HG03025 (cell line): ENCODE measurements at regions not wholly inside any gene's neighbourhood (a gene's known extent, or its start where the extent isn't known, plus 50 kb on each side); places are given as distances from the start of the nearest gene placed in this dataset.
"Not testable (repeated sequence)": the region's sequence is repeated elsewhere in the genome, so short reads cannot be mapped to it uniquely, and the experiment has no call there.

Source experiments
- ATAC-seq: cut with Tn5 transposase; IDR thresholded peaks from one replicate; pipeline ENCODE4 v1.9.1; 2021; ENCODE audit warnings: mild to moderate bottlenecking, moderate library complexity; ENCODE audit not compliant: unreplicated experiment, low FRiP score

DNA sequence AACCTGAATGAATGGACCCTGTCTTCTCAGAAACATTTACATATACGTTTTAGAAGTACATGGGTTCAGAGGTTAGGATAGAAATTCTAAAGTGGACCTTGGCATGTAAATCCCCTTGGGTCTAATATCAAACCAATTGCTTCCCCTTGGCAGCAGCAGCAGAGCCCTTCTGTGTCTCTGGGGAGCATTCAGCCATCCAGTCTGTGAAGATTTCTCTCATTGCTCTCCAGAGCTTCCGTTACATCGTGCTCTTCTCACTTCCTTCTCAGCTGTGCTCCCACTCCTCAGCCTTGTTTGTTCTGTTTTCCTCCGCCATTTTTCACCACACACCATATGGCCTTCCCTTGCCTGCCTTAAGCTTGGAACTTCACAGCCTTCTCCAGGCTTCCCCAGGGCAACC lies 61.5 kb upstream of the ATP1B1 start:
- peak; percentile 36 for ATAC-seq

DNA sequence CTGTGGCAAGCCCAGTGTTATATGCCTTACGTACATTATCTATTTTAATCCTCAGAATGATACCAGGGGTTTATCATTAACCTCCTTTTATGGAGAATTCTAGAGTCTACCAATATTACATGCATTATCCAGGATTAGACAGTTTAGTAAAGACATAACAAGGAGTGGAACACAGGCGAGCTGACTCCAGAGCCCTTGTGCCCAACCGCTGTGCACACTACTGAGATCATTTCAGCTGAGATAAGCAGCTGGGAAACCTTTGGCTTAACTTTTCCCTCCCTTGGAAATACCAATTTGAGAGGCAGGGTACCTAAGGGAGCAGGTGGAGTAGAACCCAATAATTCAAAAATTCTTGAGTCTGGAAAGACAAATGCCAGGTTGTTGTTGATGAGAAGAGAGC lies 59.8 kb upstream of the ATP1B1 start:
- ATAC-seq = no peak

DNA sequence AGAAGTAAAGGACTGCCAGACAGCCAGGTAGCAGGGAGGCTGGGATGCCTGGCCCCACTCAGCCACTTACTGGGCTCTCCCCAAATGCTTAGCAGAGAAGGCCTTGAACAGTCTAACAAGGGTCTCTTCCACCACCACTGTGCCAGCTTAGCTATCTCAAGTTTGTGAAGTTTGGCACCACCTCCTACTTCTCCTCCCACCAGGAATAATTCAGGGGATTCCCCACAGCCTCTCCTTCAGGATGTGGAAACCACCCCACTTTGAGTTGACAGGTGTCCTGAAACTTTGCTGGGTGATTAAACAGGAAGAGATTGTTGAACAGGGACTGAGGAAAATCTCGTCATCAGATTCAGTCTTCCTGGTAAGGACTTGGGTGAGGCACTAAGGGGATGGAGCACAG lies 59.4 kb upstream of the ATP1B1 start:
- ATAC-seq = no peak

DNA sequence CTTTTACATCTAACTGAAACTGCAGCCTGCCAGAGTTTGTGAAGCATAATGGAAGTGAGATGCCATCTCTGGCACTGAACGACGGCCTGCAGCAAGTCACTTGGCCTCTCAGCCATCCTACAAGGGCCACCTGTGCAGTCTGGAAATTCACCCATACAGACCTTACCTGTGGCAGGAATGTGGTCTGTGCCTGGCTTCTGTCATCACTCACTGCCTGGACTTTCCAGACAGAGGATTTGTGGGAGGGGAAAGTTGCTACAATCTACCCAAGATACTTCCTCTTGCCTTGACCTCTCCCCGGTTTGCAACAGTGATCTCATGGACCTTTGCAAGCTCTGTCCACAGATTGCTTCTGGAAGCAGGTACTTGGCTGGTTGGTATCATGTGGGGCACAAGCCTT lies 58.4 kb upstream of the ATP1B1 start:
- ATAC-seq = no peak

DNA sequence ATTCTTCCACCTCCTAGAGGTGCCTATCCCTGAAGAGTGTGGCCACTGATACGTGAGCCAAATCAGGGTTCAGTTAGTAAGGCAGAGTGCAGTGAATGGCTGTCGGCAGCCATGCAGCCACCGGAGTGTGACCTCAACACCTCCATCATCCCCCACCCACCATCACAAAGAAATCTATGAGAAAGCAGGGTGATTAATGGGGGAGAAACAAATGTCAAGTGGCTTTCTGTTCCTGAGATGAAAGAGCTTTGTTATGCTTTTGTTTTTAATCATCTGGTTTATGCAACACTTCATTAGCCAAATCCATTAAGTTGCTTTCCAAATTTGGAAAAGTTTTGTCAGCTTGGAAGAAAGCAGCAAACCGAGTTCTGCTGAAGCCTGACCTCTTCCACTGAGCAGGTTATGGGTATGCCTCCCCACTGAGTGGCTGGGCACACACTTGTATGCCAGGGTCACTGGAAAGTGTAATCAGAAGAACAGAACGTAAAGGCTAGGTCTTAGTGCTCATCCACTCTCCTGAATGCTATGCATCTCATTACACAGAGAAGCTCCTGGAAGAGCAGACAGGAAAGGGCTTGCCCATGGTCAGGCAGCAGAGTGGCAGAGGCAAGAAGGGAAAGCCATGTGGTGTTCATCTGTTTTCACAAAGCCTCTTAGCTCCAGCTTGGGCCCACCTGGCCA lies 57.1 kb upstream of the ATP1B1 start:
- ATAC-seq = no peak

DNA sequence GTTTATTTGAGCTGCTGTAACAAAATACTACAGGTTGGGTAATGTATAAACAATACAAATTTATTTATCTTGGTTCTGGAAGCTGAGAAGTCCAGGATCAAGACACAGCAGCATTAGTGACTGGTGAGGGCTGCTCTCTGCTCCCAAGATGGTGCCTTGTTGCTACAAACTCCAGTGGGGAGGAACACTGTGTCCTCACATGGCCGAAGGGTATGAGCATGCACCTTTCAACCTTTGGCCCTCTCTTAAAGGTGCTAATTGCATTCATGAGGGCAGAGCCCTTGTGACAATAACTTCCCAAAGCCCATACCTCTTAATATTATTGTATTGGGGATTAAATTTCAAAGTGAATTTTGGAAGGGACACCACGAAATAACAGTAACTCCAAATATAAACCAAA lies 55.3 kb upstream of the ATP1B1 start:
- ATAC-seq = no peak

DNA sequence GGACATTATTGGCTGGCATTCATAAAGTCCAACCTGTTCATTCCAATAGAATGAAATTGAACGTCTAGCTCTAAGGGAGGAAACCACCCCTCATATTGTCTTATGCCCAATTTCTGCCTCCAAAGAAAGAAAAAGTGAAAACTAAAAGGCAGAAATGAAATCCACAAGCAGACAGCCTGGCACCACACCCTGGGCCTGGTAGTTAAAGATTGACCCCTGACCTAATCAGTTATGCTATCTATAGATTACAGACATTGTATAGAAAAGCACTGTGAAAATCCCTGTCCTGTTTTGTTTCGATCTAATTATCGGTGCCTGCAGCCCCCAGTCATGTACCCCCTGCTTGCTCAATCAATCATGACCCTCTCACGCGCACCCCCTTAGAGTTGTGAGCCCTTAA lies 54.3 kb upstream of the ATP1B1 start:
- not testable (repeated sequence) for ATAC-seq

DNA sequence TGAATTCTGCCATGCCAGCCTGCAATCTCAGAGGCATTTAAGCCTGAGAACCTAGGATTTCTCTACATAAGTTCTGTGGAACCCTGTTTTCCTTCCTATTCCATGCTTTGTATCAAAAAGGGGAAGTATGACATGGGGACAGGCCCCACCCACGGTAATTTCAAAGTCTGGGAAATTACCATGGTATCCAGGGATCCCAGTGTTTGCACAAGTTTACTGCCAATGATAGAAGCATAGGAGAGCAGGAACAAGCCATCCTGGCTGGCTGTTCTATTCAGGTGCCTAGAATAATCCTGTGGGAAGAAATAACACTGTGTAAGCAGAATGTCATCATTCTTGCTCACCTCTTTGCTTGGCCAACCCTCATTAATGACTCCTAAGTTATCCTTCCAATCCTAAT lies 53.8 kb upstream of the ATP1B1 start:
- no peak for ATAC-seq

DNA sequence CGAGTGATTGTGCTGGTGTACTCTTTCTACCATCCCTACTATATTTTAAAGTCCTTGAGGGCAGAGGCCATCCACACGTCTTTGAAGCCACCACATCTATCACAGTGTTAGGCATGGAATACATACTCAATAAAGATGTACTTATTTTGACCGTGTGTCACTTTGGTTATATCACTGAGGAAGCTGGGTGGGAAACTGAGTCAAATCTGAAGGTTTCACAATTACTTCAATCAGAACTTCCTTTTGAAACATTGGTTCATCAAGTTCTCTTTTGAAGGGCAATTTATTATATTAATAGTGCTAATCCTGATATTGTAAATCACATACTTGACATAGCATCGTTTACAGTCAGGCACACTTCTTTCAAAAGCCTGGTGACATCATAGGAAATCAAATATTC lies 53.3 kb upstream of the ATP1B1 start:
- ATAC-seq = no peak
